MCF 10A (cell line): ENCODE measurements at regions not wholly inside any gene's neighbourhood (a gene's known extent, or its start where the extent isn't known, plus 50 kb on each side); places are given as distances from the start of the nearest gene placed in this dataset.

ENCODE experiments used
- BruUV-seq: library from RNA; stranded (reverse); fragments of 400-500 nt; replicated peaks from 2 replicates; lab custom pipeline; 2021; lab: Mats Ljungman, UMichigan
- CTCF ChIA-PET: fragments of 300-600 bp; sonication (Branson Sonifier 250); formaldehyde crosslinking; extraction: SDS; loops from one replicate; lab custom pipeline; 2021; ENCODE audit warnings: antibody characterized with exemption, inconsistent platforms; lab: Yijun Ruan, JAX
- POLR2A ChIA-PET: fragments of 300-600, 350-650 bp; sonication (Branson Sonifier 250); formaldehyde crosslinking; extraction: SDS; loops from one replicate; lab custom pipeline; 2020; ENCODE audit warnings: antibody characterized with exemption, inconsistent platforms; lab: Yijun Ruan, JAX
- DNase-seq: peaks from one replicate; pipeline ENCODE4 v3.0.0-alpha.2; 2018; ENCODE audit not compliant: unreplicated experiment
- H3K27ac Mint-ChIP-seq: one replicate; pipeline ENCODE4 v1.8.0; 2022; ENCODE audit warnings: mild to moderate bottlenecking, low read depth, mixed read lengths; ENCODE audit not compliant: unreplicated experiment
- H3K27me3 Mint-ChIP-seq: one replicate; pipeline ENCODE4 v1.8.0; 2022; ENCODE audit warnings: mixed read lengths; ENCODE audit not compliant: insufficient read depth, unreplicated experiment
- H3K36me3 Mint-ChIP-seq: one replicate; pipeline ENCODE4 v1.8.0; 2022; ENCODE audit warnings: mild to moderate bottlenecking, moderate library complexity, mixed read lengths; ENCODE audit not compliant: insufficient read depth, unreplicated experiment
- H3K4me1 Mint-ChIP-seq: one replicate; pipeline ENCODE4 v1.8.0; 2022; ENCODE audit warnings: mixed read lengths; ENCODE audit not compliant: insufficient read depth, unreplicated experiment
- H3K4me3 Mint-ChIP-seq: one replicate; pipeline ENCODE4 v1.8.0; 2022; ENCODE audit warnings: mild to moderate bottlenecking, moderate library complexity, mixed read lengths; ENCODE audit not compliant: unreplicated experiment
- H3K9me3 Mint-ChIP-seq: one replicate; pipeline ENCODE4 v1.8.0; 2022; ENCODE audit warnings: mixed read lengths; ENCODE audit not compliant: unreplicated experiment
- CTCF ChIP-seq: fragments of 200-600 bp; IDR thresholded peaks from one replicate; pipeline ENCODE4 v1.8.0; 2022; ENCODE audit warnings: antibody characterized with exemption, mild to moderate bottlenecking; ENCODE audit not compliant: unreplicated experiment
- intact Hi-C: fragments of 100-400 bp; cut with micrococcal nuclease; formaldehyde crosslinking; loops from 2 replicates; pipeline ENCODE4 v1.14.1; 2022

GRCh38 chr9:13898957-13899356, 415.0 kb downstream of the NFIB start:
- POLR2A ChIA-PET: interaction anchor here (1.3 to 3.3 kb wide), 2 partner anchors 170 to 412 kb away, joined by 6 to 26 read pairs; no protein-coding TSS in a partner anchor
- TF ChIP-seq CTCF: no peak
- Mint-ChIP-seq H3K4me3 (no peak overlapping the region), H3K36me3 (no peaks in the 10 kb centered on the region), H3K27ac (peak overlapping the region; percentile 98), H3K9me3 (no peaks in the 10 kb centered on the region), H3K4me1 (peaks cover 50% of the 10 kb centered on the region), H3K27me3 (no peaks in the 10 kb centered on the region)
- CTCF ChIA-PET: interaction anchor here (1.4 kb wide), 1 partner anchor 8 kb away, joined by 3 read pairs; no protein-coding TSS in a partner anchor
- peak; percentile 15 for DNase-seq
- intact Hi-C loops: no loop called here
- BruUV-seq: no TSS peak

- CTCF ChIA-PET: no interaction called here
- Mint-ChIP-seq H3K9me3 (no peaks in the 10 kb centered on the region), H3K27ac (no peak overlapping the region), H3K36me3 (no peaks in the 10 kb centered on the region), H3K4me3 (no peak overlapping the region), H3K27me3 (no peaks in the 10 kb centered on the region), H3K4me1 (peaks cover 43% of the 10 kb centered on the region)
- intact Hi-C loops: no loop called here
- BruUV-seq: no TSS peak
- POLR2A ChIA-PET: interaction anchor here (0.8 kb wide), 1 partner anchor 130 kb away, joined by 4 read pairs; no protein-coding TSS in a partner anchor
- no peak for DNase-seq
- no peak for TF ChIP-seq CTCF
These were observed 416.8 kb downstream of the NFIB start for GRCh38 chr9:13896922-13897835.

GRCh38 chr9:13896047-13896446, 417.9 kb downstream of the NFIB start:
- TF ChIP-seq CTCF: no peak
- H3K36me3 Mint-ChIP-seq: no peaks in the 10 kb centered on the region
- DNase-seq: peak; percentile 2
- H3K9me3 Mint-ChIP-seq: no peaks in the 10 kb centered on the region
- H3K4me3 Mint-ChIP-seq: no peak overlapping the region
- no TSS peak for BruUV-seq
- intact Hi-C loops: no loop called here
- peaks cover 32% of the 10 kb centered on the region for H3K4me1 Mint-ChIP-seq
- ChIA-PET CTCF (no interaction called here), POLR2A (interaction anchor here (0.7 to 1.4 kb wide), 3 partner anchors 10 to 380 kb away, joined by 3 to 5 read pairs (median 4); no protein-coding TSS in a partner anchor)
- H3K27ac Mint-ChIP-seq: no peak overlapping the region
- no peaks in the 10 kb centered on the region for H3K27me3 Mint-ChIP-seq

- ChIA-PET CTCF (interaction anchor here (0.6 kb wide), 1 partner anchor 428 kb away, joined by 5 read pairs; no protein-coding TSS in a partner anchor), POLR2A (interaction anchor here (1.3 kb wide), 1 partner anchor 11 kb away, joined by 5 read pairs; no protein-coding TSS in a partner anchor)
- H3K27ac Mint-ChIP-seq: no peak overlapping the region
- no peak overlapping the region for H3K4me3 Mint-ChIP-seq
- peaks cover 12% of the 10 kb centered on the region for H3K9me3 Mint-ChIP-seq
- no peak for DNase-seq
- BruUV-seq: no TSS peak
- H3K36me3 Mint-ChIP-seq: no peaks in the 10 kb centered on the region
- intact Hi-C loops: no loop called here
- H3K27me3 Mint-ChIP-seq: no peaks in the 10 kb centered on the region
- peaks cover 4% of the 10 kb centered on the region for H3K4me1 Mint-ChIP-seq
- TF ChIP-seq CTCF: no peak
These were observed 428.7 kb downstream of the NFIB start for GRCh38 chr9:13885258-13885657.
